ENCODE measurements at regions not wholly inside any gene's neighbourhood (a gene's known extent, or its start where the extent isn't known, plus 50 kb on each side); places are given as distances from the start of the nearest gene placed in this dataset.
"Not testable (repeated sequence)": the region's sequence is repeated elsewhere in the genome, so short reads cannot be mapped to it uniquely, and the experiment has no call there.

- no peak for DNase-seq (ENCODE audit: low read depth)
These were observed 51.2 kb upstream of the MEX3C start for GRCh38 chr18:51248685-51249084.

DNA sequence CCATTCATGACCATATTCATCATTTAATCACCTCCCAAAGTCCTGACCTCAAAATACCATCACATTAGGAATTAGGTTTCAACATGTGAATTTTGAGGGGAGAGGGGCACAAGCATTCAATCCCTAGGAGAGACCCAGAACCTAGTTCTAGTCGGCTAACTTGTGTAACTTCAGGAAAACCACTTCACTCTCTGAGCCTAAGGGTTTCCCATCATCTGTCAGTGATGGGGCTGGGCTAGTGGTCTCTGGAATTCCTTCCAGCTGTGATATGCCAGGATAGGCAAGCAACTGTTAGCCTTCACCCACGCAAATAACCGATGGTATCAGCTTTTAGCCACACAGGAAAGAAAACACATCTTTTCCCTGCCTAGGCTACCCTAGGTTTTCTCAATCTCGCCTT, 52.5 kb upstream of the MEX3C start:
- DNase-seq (ENCODE audit: low read depth), result no peak

- DNase-seq (ENCODE audit: low read depth), result no peak
These were observed 53.1 kb upstream of the MEX3C start for GRCh38 chr18:51250458-51251024.

- no peak for DNase-seq (ENCODE audit: low read depth)
These were observed 54.1 kb upstream of the MEX3C start for GRCh38 chr18:51251625-51252024.

- DNase-seq (ENCODE audit: low read depth), result no peak
These were observed 56.0 kb upstream of the MEX3C start for GRCh38 chr18:51253476-51253875.

DNA sequence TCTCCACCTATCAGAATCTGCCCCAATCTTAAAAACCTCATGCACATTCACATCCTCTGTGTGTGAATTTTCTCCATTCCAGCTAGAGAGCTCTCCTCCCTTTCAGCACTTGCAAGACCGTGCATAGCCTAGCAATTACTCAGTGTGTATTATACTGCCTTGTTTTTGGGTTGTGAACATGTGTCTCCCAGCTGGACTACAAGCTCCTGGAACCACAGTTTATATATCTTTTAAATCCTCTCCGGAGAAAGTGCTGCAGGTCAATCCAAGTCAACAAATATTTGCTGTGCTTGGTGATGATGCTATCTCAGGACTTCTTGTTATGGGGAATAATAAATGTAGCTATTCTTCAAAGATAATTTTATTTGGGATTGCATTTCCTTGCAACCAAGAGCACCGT, 58.2 kb upstream of the MEX3C start:
- no peak for DNase-seq (ENCODE audit: low read depth)

- no peak for DNase-seq (ENCODE audit: low read depth)
These were observed 59.7 kb upstream of the MEX3C start for GRCh38 chr18:51257150-51257549.

DNA sequence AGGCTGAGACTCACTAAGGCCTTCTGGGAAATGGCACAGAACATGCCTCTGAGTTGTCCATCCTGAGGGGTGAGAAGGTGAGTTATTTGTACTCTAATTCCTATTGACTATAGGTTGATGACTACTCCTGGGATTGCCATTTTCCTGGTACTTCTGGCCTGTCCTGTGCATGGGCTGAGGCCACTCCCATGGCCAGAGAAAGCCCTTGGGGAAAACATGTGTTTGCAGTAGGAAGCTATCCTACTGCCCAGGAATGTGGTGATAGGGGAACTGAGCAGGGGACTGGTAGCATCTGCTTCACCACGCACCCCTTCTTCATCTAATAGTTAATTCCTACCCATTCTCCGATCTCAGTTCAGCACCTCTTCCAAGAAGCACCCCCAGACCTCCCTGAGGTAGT, 62.6 kb upstream of the MEX3C start:
- no peak for DNase-seq (ENCODE audit: low read depth)

- not testable (repeated sequence) for DNase-seq (ENCODE audit: low read depth)
These were observed 68.6 kb upstream of the MEX3C start for GRCh38 chr18:51266077-51266476.

DNA sequence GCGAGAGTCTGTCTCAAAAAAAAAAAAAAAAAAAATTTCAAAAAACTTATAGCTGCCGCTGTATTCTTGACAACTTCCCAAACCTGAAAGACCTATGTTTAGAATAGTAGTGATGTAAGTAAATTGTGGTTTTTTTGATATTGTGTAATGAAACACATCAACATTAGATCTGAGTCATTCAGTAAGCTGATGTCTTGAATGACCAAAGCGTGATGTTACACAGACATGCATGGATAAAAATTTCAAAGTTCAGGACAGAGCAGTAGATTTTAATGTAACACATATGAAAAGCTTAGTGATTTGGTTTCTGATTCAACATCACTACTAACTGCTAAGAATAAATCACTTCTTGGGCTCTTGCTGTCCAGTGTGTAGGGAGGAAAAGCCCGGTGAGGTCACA, 69.3 kb upstream of the MEX3C start:
- no peak for DNase-seq (ENCODE audit: low read depth)

GRCh38 chr18:51273437-51273836, 76.0 kb upstream of the MEX3C start:
- DNase-seq (ENCODE audit: low read depth), result no peak

DNA sequence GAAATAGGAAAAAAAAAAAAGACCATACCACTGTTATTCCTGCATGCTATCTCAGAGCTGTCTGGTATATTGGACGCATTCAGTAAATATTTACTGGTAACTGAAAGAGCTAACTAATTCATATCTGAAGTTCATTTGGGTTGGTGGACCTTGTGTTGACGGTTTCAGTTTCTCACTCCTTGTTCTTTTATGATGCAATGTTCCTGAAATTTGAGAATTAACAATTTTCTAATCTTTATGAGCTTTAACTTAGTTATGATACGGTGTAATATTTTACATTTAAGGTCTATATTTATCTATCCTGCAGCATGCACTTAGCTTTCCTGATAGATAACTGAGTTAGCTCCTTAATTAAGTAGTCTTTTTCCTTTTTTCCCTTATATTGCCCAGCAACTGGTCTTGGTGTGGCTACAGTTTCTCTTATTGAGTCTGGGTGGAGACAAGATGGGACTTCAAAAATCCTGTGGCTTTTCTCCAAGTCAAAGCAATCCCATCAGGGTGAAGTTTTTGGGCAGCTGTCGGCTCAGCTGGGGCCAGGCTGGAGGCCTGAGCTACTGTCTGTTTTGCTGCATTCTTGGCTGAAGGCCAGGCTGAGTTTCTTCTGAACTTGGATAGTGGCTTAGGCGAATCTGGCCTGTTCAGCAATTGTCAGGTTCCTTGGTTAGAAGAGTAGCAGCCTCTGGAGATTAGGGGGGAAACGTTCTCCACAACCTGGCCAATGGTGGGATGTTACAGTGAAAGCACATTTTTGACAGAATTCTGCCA, 78.4 kb upstream of the MEX3C start:
- peak; percentile 4 for DNase-seq (ENCODE audit: low read depth)

- no peak for DNase-seq (ENCODE audit: low read depth)
These were observed 80.7 kb upstream of the MEX3C start for GRCh38 chr18:51278045-51278649.

DNA sequence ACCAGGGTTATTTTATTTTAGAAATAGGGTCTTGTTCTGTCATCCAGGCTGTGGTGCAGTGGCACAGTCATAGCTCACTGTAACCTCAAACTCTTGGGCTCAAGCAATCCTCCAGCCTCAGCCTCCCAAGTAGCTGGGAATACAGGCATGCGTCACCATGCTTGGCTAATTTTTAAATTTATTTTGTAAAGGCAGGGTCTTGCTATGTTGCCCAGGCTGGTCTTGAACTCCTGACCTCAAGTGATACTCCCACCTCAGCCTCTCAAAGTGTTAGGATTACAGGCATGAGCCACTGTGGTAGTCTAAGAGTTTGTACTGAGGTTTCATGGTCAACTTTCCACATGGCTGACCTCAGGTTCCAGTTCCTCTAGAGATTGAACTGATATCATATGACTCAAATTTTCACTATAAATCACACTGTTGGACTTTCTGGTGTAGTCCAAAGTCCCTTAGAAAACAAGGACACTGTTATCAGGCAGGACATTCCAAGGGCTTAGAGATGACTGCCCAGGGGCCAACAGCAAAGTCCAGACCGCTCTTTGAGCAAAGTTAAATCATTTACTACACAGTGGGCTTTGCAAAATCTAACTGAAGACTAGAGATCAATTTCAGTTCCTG, 82.0 kb upstream of the MEX3C start:
- DNase-seq (ENCODE audit: low read depth), result no peak

DNA sequence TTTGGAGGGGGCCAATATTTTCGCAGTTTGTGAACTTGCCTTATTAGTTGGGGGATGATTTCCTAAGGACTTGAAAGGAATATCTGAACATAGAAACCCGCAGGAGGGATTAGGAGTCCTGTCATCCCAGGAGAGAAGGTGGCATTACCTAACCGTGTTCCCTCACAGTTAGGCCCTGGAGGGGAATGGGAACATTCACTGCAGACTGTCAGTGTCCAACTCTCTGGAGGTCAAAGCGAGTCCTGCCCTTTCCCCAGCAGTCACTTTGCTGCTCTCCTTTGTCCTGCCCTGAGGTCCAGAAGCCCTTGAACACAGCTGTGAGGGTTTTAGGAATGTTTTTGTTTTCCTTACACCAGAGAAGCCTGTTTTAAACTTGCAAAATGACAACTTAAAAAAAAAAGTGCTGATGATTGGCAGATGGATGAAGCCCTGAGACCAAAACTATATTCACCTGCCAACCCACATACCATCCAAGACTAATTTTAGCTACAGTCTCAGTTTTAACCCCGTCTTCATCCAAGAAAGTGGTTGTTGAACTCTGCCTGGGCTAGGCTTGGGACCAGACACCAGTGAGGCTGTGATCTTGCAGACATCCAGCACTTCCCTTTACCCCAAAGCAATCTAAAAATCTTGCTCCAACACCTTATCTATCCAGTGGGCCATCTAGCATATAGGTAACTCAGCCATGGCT, 90.5 kb upstream of the MEX3C start:
- DNase-seq (ENCODE audit: low read depth), result no peak

GRCh38 chr18:51288582-51288981, 91.1 kb upstream of the MEX3C start:
- DNase-seq (ENCODE audit: low read depth), result no peak

GRCh38 chr18:51290860-51291259, 93.4 kb upstream of the MEX3C start:
- DNase-seq (ENCODE audit: low read depth), result no peak

- no peak for DNase-seq (ENCODE audit: low read depth)
These were observed 103.4 kb upstream of the MEX3C start for GRCh38 chr18:51300912-51301311.

DNA sequence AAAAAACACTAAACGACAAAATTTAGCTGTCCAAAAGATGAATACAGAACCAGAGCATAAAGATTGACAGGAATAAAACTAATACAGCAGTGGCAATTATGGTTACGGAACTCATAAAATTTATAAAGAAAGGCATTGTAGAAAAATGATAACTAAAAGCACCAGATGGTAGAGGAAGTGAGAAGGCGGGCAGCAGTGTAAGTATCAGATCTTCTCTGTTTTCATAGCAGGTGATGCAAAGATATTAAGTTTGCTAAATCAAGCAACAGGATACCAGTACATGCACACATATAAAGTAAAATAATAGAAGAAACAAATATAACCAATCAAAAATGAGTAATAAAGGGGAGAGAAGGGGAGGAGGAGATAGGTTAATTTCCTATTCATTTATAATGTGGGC, 103.9 kb upstream of the MEX3C start:
- DNase-seq (ENCODE audit: low read depth), result no peak

DNA sequence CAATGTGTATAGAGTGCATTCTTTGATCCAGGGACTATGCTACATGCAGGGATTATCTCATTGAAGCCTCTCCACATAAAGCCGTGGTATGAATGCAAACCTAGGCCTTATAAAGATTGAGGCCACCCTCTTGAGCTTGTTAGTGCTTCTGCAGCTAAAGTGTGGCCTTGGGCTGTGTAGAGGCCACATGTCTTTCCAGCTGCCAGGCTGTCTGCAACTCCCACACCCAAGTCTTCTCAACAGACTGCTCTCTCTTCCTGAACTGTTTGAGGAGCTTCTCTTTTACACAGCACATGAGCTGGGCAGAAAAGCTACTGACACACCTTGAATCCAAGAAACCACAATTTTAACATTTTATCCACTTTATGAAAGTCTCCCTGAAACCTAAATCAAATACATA, 119.2 kb upstream of the MEX3C start:
- no peak for DNase-seq (ENCODE audit: low read depth)

DNA sequence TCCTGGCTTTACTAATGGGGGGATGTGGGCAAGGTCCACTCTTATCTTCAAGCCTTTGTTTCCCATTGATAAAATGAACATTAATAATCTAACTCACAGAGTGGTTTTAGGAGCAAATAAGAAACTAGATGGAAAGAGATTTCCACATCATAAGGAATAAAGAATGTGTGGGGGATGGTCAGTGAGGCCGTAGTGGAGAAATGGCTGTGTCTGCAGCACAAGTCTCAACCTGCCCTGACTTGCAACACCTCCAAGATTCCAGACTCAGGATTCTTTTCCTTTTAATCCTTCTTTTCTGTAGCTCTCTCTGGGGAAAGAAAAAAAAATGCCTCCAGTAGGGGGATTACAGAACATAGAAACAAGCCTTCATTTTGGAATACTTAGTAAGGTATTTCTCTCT, 124.2 kb upstream of the MEX3C start:
- DNase-seq (ENCODE audit: low read depth), result no peak

GRCh38 chr18:51323961-51324360, 126.5 kb upstream of the MEX3C start:
- DNase-seq (ENCODE audit: low read depth), result no peak

- no peak for DNase-seq (ENCODE audit: low read depth)
These were observed 132.7 kb upstream of the MEX3C start for GRCh38 chr18:51330148-51330547.
